ENCODE measurements at regions not wholly inside any gene's neighbourhood (a gene's known extent, or its start where the extent isn't known, plus 50 kb on each side); places are given as distances from the start of the nearest gene placed in this dataset.
A peak's percentile ranks its signal among the peaks of the same experiment; 100 is the strongest.

DNA sequence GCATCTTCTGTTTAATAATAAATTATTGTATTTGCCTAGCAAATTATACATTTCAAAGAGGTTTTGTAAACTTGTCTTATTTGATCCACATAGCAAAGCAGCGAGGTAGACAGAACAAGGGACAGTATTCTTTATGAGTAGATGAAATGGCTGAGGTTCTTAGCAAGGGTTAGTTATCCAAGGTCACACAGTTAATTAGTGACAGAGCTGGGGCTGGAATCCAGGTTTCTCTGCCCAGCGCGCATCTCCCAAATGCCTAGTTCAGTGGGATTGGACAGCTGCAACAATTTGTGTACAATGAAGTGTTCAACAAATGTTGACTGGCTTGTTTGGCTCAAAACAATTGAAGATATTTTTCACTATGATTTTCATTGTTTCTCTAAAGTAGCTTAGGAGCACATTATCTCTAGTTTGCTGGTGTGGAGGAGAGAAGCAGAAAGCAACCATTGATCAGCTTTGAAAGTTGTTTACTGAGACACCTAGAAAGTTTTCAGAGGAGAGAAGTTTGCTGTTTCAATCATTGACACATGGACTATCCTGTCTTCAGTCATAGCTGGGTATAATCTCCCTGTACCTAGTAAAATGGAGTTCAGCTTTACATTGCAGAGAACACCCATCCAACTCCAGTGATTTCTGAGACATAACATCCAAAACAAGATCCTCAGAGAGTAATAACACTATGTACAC, 270.6 kb downstream of the FAT3 start (continued):
- TF ChIP-seq TEAD3 (CRISPR knock-in tag; optimal IDR thresholded peaks at IDR 0.05; ENCODE audit: borderline replicate concordance): peak; percentile 87
- TF ChIP-seq ZNF552 (CRISPR knock-in tag; IDR thresholded peaks at IDR 0.05; ENCODE audit: borderline replicate concordance): no peak
- TF ChIP-seq, protein P1, sequence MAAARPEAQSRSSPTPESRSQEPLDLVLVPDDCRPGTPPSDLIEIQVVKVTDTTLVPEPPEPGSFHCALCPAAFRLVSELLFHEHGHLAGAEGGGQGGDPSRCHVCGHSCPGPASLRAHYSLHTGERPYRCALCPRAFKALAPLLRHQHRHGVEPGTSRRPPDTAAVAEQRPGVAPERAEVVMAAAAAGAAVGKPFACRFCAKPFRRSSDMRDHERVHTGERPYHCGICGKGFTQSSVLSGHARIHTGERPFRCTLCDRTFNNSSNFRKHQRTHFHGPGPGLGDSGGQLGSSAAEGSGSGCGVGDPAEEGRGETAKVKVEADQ (CRISPR knock-in tag; IDR thresholded peaks at IDR 0.05; ENCODE audit: borderline replicate concordance): no peak
- no peak for TF ChIP-seq ZNF543 (CRISPR knock-in tag; IDR thresholded peaks at IDR 0.05)
- no peak for TF ChIP-seq PHF21A (CRISPR knock-in tag; IDR thresholded peaks at IDR 0.05)
- no peak for TF ChIP-seq SOX13 (IDR thresholded peaks at IDR 0.05)
- peak in 1 of 2 experiments; percentile 85; a peak in 2 of 4 replicates for TF ChIP-seq SOX13 (CRISPR knock-in tag; conservative IDR thresholded peaks at IDR 0.05 in 1 of 2, IDR thresholded peaks at IDR 0.05 in 1 of 2)
- TF ChIP-seq ZNF180 (CRISPR knock-in tag; IDR thresholded peaks at IDR 0.05; ENCODE audit: borderline replicate concordance, low read depth): no peak
- TF ChIP-seq MIXL1 (CRISPR knock-in tag; IDR thresholded peaks at IDR 0.05): peak; percentile 98
- TF ChIP-seq ZNF331 (CRISPR knock-in tag; IDR thresholded peaks at IDR 0.05): peak; percentile 25
- TF ChIP-seq HOXA9 (CRISPR knock-in tag; IDR thresholded peaks at IDR 0.05; ENCODE audit: borderline replicate concordance): no peak
- peak; percentile 41; the same call in 1 of the 2 replicates for TF ChIP-seq ZNF652 (CRISPR knock-in tag; IDR thresholded peaks at IDR 0.05; ENCODE audit: borderline replicate concordance, low read depth)
- TF ChIP-seq FOXJ3 (CRISPR knock-in tag; IDR thresholded peaks at IDR 0.05; ENCODE audit: borderline replicate concordance): peak; percentile 61; the same call in 1 of the 2 replicates
- 0 out of 2 replicates have a peak, but pooled peaks have one; percentile 27 for TF ChIP-seq NFYB (CRISPR knock-in tag; IDR thresholded peaks at IDR 0.05)
- TF ChIP-seq SMAD3 (CRISPR knock-in tag; IDR thresholded peaks at IDR 0.05): 0 out of 2 replicates have a peak, but pooled peaks have one; percentile 46
- no peak for TF ChIP-seq PPARG (CRISPR knock-in tag; conservative IDR thresholded peaks at IDR 0.05)
- TF ChIP-seq, protein P2, sequence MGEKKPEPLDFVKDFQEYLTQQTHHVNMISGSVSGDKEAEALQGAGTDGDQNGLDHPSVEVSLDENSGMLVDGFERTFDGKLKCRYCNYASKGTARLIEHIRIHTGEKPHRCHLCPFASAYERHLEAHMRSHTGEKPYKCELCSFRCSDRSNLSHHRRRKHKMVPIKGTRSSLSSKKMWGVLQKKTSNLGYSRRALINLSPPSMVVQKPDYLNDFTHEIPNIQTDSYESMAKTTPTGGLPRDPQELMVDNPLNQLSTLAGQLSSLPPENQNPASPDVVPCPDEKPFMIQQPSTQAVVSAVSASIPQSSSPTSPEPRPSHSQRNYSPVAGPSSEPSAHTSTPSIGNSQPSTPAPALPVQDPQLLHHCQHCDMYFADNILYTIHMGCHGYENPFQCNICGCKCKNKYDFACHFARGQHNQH (CRISPR knock-in tag; IDR thresholded peaks at IDR 0.05): no peak; the same call in 1 of the 2 replicates
- TF ChIP-seq, protein P3, sequence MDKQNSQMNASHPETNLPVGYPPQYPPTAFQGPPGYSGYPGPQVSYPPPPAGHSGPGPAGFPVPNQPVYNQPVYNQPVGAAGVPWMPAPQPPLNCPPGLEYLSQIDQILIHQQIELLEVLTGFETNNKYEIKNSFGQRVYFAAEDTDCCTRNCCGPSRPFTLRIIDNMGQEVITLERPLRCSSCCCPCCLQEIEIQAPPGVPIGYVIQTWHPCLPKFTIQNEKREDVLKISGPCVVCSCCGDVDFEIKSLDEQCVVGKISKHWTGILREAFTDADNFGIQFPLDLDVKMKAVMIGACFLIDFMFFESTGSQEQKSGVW (CRISPR knock-in tag; IDR thresholded peaks at IDR 0.05; ENCODE audit: borderline replicate concordance): no peak
- no peak for TF ChIP-seq ZBTB3 (CRISPR knock-in tag; IDR thresholded peaks at IDR 0.05; ENCODE audit: borderline replicate concordance, low read depth)
- no peak for TF ChIP-seq PITX1 (CRISPR knock-in tag; IDR thresholded peaks at IDR 0.05)
- no peak for TF ChIP-seq ZNF232 (CRISPR knock-in tag; IDR thresholded peaks at IDR 0.05; ENCODE audit: borderline replicate concordance)
- no peak for TF ChIP-seq PCBP2 (optimal IDR thresholded peaks at IDR 0.05; ENCODE audit: low read depth, low read length, poor library complexity, severe bottlenecking)
- no peak for TF ChIP-seq ZNF839 (CRISPR knock-in tag; IDR thresholded peaks at IDR 0.05; ENCODE audit: borderline replicate concordance)
- TF ChIP-seq, protein P4, sequence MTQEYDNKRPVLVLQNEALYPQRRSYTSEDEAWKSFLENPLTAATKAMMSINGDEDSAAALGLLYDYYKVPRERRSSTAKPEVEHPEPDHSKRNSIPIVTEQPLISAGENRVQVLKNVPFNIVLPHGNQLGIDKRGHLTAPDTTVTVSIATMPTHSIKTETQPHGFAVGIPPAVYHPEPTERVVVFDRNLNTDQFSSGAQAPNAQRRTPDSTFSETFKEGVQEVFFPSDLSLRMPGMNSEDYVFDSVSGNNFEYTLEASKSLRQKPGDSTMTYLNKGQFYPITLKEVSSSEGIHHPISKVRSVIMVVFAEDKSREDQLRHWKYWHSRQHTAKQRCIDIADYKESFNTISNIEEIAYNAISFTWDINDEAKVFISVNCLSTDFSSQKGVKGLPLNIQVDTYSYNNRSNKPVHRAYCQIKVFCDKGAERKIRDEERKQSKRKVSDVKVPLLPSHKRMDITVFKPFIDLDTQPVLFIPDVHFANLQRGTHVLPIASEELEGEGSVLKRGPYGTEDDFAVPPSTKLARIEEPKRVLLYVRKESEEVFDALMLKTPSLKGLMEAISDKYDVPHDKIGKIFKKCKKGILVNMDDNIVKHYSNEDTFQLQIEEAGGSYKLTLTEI (CRISPR knock-in tag; conservative IDR thresholded peaks at IDR 0.05): no peak
- no peak for TF ChIP-seq MTF1 (CRISPR knock-in tag; IDR thresholded peaks at IDR 0.05)
- TF ChIP-seq, protein P5, sequence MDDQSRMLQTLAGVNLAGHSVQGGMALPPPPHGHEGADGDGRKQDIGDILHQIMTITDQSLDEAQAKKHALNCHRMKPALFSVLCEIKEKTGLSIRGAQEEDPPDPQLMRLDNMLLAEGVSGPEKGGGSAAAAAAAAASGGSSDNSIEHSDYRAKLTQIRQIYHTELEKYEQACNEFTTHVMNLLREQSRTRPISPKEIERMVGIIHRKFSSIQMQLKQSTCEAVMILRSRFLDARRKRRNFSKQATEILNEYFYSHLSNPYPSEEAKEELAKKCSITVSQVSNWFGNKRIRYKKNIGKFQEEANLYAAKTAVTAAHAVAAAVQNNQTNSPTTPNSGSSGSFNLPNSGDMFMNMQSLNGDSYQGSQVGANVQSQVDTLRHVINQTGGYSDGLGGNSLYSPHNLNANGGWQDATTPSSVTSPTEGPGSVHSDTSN (CRISPR knock-in tag; IDR thresholded peaks at IDR 0.05; ENCODE audit: borderline replicate concordance): no peak
